ENCODE measurements at regions not wholly inside any gene's neighbourhood (a gene's known extent, or its start where the extent isn't known, plus 50 kb on each side); places are given as distances from the start of the nearest gene placed in this dataset.

DNA sequence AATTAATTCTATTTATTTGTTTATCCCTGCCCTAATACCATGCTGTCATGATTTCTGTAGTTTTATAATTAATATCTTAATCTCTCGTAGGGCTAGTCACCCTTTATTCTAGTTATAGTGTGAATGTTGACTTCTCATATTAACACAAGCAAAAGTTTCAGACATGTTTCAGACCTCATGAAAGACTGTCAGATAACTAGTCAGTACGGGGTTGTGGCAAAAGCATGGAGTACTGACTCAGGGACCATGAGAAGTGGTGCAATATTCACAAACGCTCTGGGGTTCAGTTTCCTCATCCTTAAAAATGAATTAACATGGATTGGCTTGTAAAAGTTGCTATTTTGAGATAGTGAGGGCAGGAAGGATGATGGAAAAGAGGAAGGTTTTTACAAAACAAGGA is 148.9 kb downstream of the TMEM200A start:
- TF ChIP-seq, protein P1, sequence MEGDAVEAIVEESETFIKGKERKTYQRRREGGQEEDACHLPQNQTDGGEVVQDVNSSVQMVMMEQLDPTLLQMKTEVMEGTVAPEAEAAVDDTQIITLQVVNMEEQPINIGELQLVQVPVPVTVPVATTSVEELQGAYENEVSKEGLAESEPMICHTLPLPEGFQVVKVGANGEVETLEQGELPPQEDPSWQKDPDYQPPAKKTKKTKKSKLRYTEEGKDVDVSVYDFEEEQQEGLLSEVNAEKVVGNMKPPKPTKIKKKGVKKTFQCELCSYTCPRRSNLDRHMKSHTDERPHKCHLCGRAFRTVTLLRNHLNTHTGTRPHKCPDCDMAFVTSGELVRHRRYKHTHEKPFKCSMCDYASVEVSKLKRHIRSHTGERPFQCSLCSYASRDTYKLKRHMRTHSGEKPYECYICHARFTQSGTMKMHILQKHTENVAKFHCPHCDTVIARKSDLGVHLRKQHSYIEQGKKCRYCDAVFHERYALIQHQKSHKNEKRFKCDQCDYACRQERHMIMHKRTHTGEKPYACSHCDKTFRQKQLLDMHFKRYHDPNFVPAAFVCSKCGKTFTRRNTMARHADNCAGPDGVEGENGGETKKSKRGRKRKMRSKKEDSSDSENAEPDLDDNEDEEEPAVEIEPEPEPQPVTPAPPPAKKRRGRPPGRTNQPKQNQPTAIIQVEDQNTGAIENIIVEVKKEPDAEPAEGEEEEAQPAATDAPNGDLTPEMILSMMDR (IDR thresholded peaks at IDR 0.05; ENCODE audit: low read depth, low read length, missing control alignments) = no peak
- H3K4me3 ChIP-seq (ENCODE audit: low read depth, low read length) = no peak overlapping the region
- DNase-seq (ENCODE audit: low read depth) = no peak

- H3K4me3 ChIP-seq (ENCODE audit: low read depth, low read length) = no peak overlapping the region
- DNase-seq (ENCODE audit: low read depth) = no peak
- TF ChIP-seq, protein P1 (IDR thresholded peaks at IDR 0.05; ENCODE audit: low read depth, low read length, missing control alignments) = no peak
These were observed 149.5 kb downstream of the TMEM200A start for GRCh38 chr6:130515306-130515705.

GRCh38 chr6:130516604-130517003 is 150.8 kb downstream of the TMEM200A start:
- TF ChIP-seq, protein P1 (IDR thresholded peaks at IDR 0.05; ENCODE audit: low read depth, low read length, missing control alignments) = no peak
- no peak for DNase-seq (ENCODE audit: low read depth)
- no peak overlapping the region for H3K4me3 ChIP-seq (ENCODE audit: low read depth, low read length)

DNA sequence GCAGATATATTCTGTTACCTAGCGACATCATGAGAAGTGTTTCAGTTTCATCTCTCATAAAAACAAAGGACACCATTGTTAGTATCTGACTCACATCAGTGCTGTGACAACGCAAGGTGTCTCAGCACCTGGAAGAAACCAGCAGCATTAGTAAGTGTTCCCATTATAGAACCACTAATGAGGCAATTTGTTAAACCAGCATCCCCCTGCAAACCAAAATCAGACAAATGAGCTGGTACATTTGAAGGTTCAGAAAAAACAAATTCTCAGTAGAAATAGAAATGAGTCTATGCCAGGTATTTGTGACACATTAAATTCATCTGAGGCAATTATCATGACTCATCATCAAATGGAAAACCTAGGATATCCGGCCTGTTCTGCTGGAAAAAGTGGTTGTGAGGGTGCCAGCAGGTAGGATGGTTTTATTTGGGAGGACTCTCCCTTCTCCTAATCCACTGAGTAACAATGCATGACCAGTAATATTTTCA is 151.7 kb downstream of the TMEM200A start:
- DNase-seq (ENCODE audit: low read depth) = no peak
- TF ChIP-seq, protein P1 (IDR thresholded peaks at IDR 0.05; ENCODE audit: low read depth, low read length, missing control alignments) = no peak
- H3K4me3 ChIP-seq (ENCODE audit: low read depth, low read length) = no peak overlapping the region

DNA sequence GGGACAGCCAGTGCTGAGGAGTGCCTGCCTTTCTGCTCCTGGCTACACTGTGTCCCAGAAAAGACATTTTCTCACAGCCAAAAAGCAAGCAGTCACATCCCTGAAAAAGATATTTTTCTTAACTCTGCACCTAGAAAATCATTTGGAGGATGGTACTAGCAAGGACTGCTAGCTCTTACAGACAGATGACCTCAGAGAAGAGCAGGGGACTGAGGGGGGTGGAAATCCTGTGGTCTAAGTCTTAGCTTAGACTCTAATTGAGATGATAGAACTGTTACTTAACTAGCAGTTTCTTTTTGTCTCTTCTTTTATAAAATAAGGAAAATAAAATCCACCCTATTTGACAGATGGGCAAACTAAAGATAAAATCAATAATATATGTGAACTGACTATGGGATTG is 152.8 kb downstream of the TMEM200A start:
- H3K4me3 ChIP-seq (ENCODE audit: low read depth, low read length) = no peak overlapping the region
- TF ChIP-seq, protein P1 (IDR thresholded peaks at IDR 0.05; ENCODE audit: low read depth, low read length, missing control alignments) = no peak
- DNase-seq (ENCODE audit: low read depth) = no peak

DNA sequence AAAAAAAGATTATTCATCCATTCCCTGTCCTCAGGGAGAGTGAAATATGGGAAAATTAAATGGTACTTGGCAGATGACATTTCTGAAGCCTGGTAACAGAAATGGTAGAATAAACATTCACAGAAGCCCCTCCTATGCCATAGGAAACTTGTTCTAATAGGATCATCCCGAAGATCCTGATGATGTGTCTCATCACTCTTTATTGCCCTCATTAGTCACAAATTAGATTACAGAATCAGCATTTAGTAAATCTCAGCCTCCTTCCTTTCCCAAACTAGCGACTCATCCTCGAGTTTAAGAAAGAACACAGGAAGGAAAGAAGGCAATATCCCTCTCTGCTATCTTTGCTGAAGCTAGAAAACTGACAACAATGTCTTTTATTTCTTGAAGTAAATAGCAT is 154.4 kb downstream of the TMEM200A start:
- DNase-seq (ENCODE audit: low read depth) = no peak
- TF ChIP-seq, protein P1 (IDR thresholded peaks at IDR 0.05; ENCODE audit: low read depth, low read length, missing control alignments) = no peak
- H3K4me3 ChIP-seq (ENCODE audit: low read depth, low read length) = no peak overlapping the region

- TF ChIP-seq, protein P1 (IDR thresholded peaks at IDR 0.05; ENCODE audit: low read depth, low read length, missing control alignments) = no peak
- no peak overlapping the region for H3K4me3 ChIP-seq (ENCODE audit: low read depth, low read length)
- DNase-seq (ENCODE audit: low read depth) = no peak
These were observed 155.0 kb downstream of the TMEM200A start for GRCh38 chr6:130520801-130521200.
